ENCODE measurements at regions not wholly inside any gene's neighbourhood (a gene's known extent, or its start where the extent isn't known, plus 50 kb on each side); places are given as distances from the start of the nearest gene placed in this dataset.

DNA sequence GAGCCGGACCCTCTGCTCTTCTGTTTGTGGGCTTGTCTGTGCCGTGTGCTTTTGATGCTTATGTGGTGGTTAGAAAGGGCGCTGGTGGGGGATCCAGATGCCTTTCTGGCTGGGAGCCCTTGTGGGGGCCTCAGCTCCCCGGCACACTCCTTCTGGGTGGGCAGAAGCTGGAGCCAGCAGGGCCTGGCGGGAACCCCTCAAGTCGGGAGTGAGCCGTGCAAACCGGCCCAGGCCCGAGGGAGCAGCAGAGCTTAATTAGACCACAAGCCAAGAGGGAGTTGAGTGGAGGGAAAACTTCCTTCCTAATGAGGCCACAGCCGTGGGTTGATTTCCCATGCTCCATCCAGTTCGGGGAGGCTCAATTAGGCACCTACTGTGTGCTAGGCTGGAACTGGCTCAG lies 76.0 kb upstream of the RNU6ATAC start:
- DNase-seq (ENCODE audit: low read depth in 1 of 2, low spot score in 2 of 2), result no peak
- Histone ChIP-seq H2BK12ac (ENCODE audit: low read depth, low read length) (no peak overlapping the region), H3K23me2 (ENCODE audit: low read depth, low read length) (no peaks in the 10 kb centered on the region), H3K27ac (ENCODE audit: low read depth, low read length) (no peak overlapping the region), H3K23ac (ENCODE audit: insufficient read length) (no peak overlapping the region), H4K20me1 (replicated peaks in 1 of 2; ENCODE audit: control insufficient read depth in 1 of 2, insufficient read depth in 2 of 2, low read length in 2 of 2) (no peaks in the 10 kb centered on the region), H4K5ac (ENCODE audit: insufficient read length, low read depth, low read length) (no peak overlapping the region), H3K4me3 (ENCODE audit: extremely low read depth in 1 of 4, insufficient read depth in 2 of 4, low read depth in 3 of 4, low read length in 4 of 4) (no peak overlapping the region), H2BK120ac (replicated peaks; ENCODE audit: low read depth, low read length) (no peak overlapping the region), H3K4ac (replicated peaks; ENCODE audit: insufficient read length, low read depth, low read length) (no peak overlapping the region), H3K56ac (replicated peaks; ENCODE audit: insufficient read length, low read depth, low read length) (no peak overlapping the region), H3K18ac (ENCODE audit: extremely low read depth, low read length) (no peak overlapping the region), H3K79me1 (ENCODE audit: low read depth, low read length) (peaks cover 3% of the 10 kb centered on the region; the same call in 1 of the 2 replicates), H3K9me3 (ENCODE audit: insufficient read depth in 2 of 2, low read depth in 1 of 2, low read length in 1 of 2) (no peaks in the 10 kb centered on the region; a peak in 1 of 4 replicates), H3K4me2 (ENCODE audit: insufficient read depth in 1 of 2, low read depth in 2 of 2, low read length in 2 of 2) (no peak overlapping the region), H3K4me1 (replicated peaks in 1 of 4; ENCODE audit: control insufficient read depth in 3 of 4, insufficient read depth in 4 of 4, low read length in 3 of 4) (peaks cover 0 to 5% (median 0%) of the 10 kb centered on the region in 4 experiments; a peak in 2 of 7 replicates), H3K79me2 (ENCODE audit: control insufficient read depth in 1 of 2, insufficient read depth in 2 of 2, low read length in 2 of 2) (no peaks in the 10 kb centered on the region), H2BK15ac (ENCODE audit: low read length) (no peak overlapping the region), H4K91ac (replicated peaks; ENCODE audit: insufficient read length, low read length) (no peak overlapping the region), H4K8ac (ENCODE audit: extremely low read depth, insufficient read depth, low read length) (peak overlapping the region; percentile 57; the same call in 1 of the 2 replicates), H3K27me3 (replicated peaks in 1 of 4; ENCODE audit: control insufficient read depth in 3 of 4, extremely low read depth in 1 of 4, insufficient read depth in 3 of 4, low read length in 3 of 4) (no peaks in the 10 kb centered on the region), H3K36me3 (ENCODE audit: control insufficient read depth in 2 of 4, insufficient read depth in 4 of 4, low read length in 3 of 4) (no peaks in the 10 kb centered on the region), H3K14ac (ENCODE audit: insufficient read length) (no peak overlapping the region), H2BK20ac (ENCODE audit: low read length) (no peak overlapping the region), H3K9ac (replicated peaks in 1 of 4; ENCODE audit: extremely low read depth in 1 of 4, low read depth in 3 of 4, low read length in 3 of 4) (no peak overlapping the region), H2AK5ac (ENCODE audit: low read depth, low read length) (no peak overlapping the region), H2BK5ac (ENCODE audit: low read depth, low read length) (no peak overlapping the region), H2AFZ (ENCODE audit: low read length) (no peak overlapping the region)
- TF ChIP-seq CBX8 (IDR thresholded peaks at IDR 0.05; ENCODE audit: borderline replicate concordance, low read depth, low read length) (no peak), CEBPB (IDR thresholded peaks at IDR 0.05; ENCODE audit: low read depth, low read length) (no peak), TEAD4 (IDR thresholded peaks at IDR 0.05; ENCODE audit: low read depth, low read length) (no peak), POU5F1 (IDR thresholded peaks at IDR 0.05; ENCODE audit: low read depth, low read length) (no peak), CHD2 (IDR thresholded peaks at IDR 0.05; ENCODE audit: low read length) (no peak), EGR1 (IDR thresholded peaks at IDR 0.05; ENCODE audit: borderline replicate concordance, low read depth, low read length) (no peak), SIRT6 (IDR thresholded peaks at IDR 0.05; ENCODE audit: low read length) (no peak), HDAC2 (IDR thresholded peaks at IDR 0.05; ENCODE audit: borderline replicate concordance in 1 of 2, low read depth in 2 of 2, low read length in 2 of 2) (no peak)
- TF ChIP-seq, protein P1, sequence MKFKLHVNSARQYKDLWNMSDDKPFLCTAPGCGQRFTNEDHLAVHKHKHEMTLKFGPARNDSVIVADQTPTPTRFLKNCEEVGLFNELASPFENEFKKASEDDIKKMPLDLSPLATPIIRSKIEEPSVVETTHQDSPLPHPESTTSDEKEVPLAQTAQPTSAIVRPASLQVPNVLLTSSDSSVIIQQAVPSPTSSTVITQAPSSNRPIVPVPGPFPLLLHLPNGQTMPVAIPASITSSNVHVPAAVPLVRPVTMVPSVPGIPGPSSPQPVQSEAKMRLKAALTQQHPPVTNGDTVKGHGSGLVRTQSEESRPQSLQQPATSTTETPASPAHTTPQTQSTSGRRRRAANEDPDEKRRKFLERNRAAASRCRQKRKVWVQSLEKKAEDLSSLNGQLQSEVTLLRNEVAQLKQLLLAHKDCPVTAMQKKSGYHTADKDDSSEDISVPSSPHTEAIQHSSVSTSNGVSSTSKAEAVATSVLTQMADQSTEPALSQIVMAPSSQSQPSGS (IDR thresholded peaks at IDR 0.05; ENCODE audit: low read length), result no peak
- FAIRE-seq, result no peak
- CTCF ChIA-PET (ENCODE audit: partially characterized antibody), result interaction anchor here (0.6 kb wide), 1 partner anchor 140 kb away, joined by 4 read pairs; no protein-coding TSS in a partner anchor
- 77% methylated on average over 11 of the region's 11 CpGs; no CpG with 5 or more reads in 1 of the 2 experiments for WGBS, 2 experiments (ENCODE audit: extremely low coverage in 1 of 2, insufficient coverage in 1 of 2, insufficient read length in 1 of 2, insufficient replicate concordance in 2 of 2, low coverage in 1 of 2, low lambda C conversion rate in 2 of 2, missing lambda C conversion rate in 1 of 2)
- POLR2A ChIA-PET (ENCODE audit: partially characterized antibody), result no interaction called here
